ENCODE measurements at regions not wholly inside any gene's neighbourhood (a gene's known extent, or its start where the extent isn't known, plus 50 kb on each side); places are given as distances from the start of the nearest gene placed in this dataset.

GRCh38 chr2:16402891-16403290, 262.7 kb downstream of the CYRIA start:
- no peak for TF ChIP-seq CTCF (conservative IDR thresholded peaks at IDR 0.05)
- H3K4me1 Mint-ChIP-seq (ENCODE audit: unreplicated experiment), result peaks cover 52% of the 10 kb centered on the region
- no peak overlapping the region for H3K4me3 Mint-ChIP-seq
- DNase-seq (ENCODE audit: extremely low spot score, unreplicated experiment), result no peak
- H3K27me3 Mint-ChIP-seq, result no peaks in the 10 kb centered on the region
- H3K27ac Mint-ChIP-seq, result no peak overlapping the region
- no peaks in the 10 kb centered on the region for H3K36me3 Mint-ChIP-seq
- H3K9me3 Mint-ChIP-seq, result peaks cover 3% of the 10 kb centered on the region

DNA sequence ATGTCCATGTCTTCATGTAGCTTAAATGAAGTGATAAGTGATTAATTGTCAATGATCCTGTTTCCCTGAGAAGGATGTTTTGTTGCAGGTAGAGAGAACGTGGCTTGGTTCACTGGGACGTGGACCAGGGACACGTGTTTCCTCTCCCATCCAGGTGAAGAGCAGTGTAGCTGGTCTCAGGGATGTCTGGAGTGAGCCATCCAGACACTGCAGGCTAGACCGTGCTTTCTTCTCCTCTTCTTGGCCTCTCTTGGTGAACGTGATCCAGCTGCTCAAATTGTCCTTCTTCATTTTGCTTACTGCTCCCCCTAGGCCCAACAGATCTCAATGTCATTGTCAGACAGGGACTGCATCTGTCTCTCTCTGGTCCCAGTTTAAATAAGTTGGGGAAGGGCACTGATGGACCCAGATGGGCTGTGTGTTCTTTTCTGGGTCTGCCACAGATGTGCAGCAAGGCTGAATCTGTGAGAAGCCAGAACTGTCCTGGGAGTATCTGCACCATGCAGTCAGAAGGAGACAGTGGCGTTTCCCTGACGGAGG, 263.8 kb downstream of the CYRIA start:
- Mint-ChIP-seq H3K36me3 (no peaks in the 10 kb centered on the region), H3K27ac (no peak overlapping the region), H3K27me3 (no peaks in the 10 kb centered on the region), H3K4me3 (no peak overlapping the region), H3K9me3 (peaks cover 10% of the 10 kb centered on the region), H3K4me1 (ENCODE audit: unreplicated experiment) (peaks cover 42% of the 10 kb centered on the region)
- DNase-seq (ENCODE audit: extremely low spot score, unreplicated experiment), result no peak
- no peak for TF ChIP-seq CTCF (conservative IDR thresholded peaks at IDR 0.05)

DNA sequence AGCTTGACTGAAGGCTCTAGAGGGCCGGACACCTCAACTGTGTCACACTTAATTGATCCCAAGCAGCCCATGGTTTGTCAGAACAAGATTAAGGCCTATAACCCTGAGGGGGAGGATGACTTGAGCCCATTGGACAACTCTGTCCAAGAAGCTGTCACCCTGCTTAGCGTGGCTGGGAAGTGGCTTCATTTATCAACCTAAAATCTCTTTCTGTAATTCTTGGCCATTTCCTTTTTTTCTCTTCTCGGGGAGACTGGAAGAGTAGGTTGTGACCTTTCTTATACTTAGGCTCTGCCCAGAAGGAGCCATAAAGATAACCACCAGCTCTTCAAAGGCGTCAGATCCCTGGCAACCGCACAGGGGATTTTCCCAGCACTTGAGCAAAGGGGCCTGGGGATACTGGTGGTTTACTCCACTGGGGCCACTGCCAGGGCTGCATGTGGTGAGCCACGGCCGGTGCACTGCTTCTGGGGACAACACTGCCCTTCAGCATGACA, 265.5 kb downstream of the CYRIA start:
- H3K4me3 Mint-ChIP-seq, result no peak overlapping the region
- no peaks in the 10 kb centered on the region for H3K36me3 Mint-ChIP-seq
- DNase-seq (ENCODE audit: extremely low spot score, unreplicated experiment), result no peak
- peaks cover 28% of the 10 kb centered on the region for H3K4me1 Mint-ChIP-seq (ENCODE audit: unreplicated experiment)
- no peak overlapping the region for H3K27ac Mint-ChIP-seq
- H3K27me3 Mint-ChIP-seq, result no peaks in the 10 kb centered on the region
- TF ChIP-seq CTCF (conservative IDR thresholded peaks at IDR 0.05), result no peak
- H3K9me3 Mint-ChIP-seq, result peaks cover 10% of the 10 kb centered on the region

DNA sequence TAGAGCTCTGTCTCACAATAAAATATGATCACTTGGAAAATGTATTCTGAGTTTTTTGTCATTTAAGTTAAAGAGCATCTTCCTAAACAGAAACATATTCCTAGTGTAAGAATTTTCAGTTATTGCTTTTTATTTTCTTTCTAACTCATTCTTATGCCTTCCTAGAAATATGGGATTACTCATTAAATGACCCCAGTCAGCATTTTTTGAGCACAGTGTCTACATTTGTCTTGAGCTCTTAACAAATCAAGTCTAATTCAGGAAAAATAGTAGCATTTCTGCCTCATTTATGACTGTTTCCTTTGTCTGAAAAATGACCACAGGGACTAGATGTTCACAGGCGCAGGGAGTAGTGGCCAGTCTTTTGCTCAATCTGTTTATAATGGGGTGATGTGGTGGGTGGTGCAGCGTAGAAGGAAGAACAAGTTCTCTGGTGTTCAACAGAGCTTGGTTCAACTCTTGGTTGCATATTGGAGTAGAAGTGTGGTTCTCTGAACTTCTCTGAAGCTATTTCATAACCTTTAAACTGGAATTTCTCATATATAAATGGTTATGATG, 267.1 kb downstream of the CYRIA start:
- H3K27me3 Mint-ChIP-seq, result no peaks in the 10 kb centered on the region
- H3K27ac Mint-ChIP-seq, result no peak overlapping the region
- H3K36me3 Mint-ChIP-seq, result no peaks in the 10 kb centered on the region
- DNase-seq (ENCODE audit: extremely low spot score, unreplicated experiment), result no peak
- H3K9me3 Mint-ChIP-seq, result peaks cover 10% of the 10 kb centered on the region
- TF ChIP-seq CTCF (conservative IDR thresholded peaks at IDR 0.05), result no peak
- H3K4me1 Mint-ChIP-seq (ENCODE audit: unreplicated experiment), result peaks cover 12% of the 10 kb centered on the region
- H3K4me3 Mint-ChIP-seq, result no peak overlapping the region

DNA sequence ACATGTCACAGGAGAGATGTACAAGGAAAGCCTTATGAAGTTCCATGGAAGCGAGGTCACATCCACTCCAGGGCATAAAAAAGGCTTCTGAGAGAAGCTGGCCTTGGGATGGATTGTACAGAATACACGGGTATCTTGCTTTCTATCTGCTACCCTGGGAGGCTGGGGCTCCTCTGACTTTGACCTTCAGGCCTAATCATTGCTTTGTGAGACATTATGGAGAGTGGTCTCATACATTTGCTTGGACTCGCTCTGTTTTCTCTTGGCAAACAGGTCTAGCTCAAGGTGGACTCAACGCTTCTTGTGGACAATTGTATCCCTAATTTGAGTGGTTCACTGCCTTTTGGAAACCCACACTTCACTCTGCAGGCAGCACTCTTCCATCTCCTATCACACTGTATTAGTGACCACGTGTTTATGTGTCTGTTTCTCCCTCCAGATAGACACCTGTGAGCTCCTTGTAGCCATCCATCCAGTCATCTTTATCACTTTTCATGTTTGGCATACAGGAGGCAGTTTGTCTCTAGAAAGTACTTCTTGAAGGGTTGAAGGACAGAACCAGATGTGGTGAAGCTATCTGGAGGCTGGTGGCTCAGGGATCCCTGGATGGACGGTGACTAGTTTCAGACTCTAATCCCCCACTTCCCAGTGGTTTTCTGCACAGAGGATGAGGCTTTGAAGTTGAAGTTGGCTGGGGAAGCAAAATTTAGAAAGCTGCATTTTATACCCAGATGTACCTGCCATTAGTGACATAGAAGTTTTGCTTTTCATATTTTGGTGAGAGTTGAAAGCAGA, 267.8 kb downstream of the CYRIA start:
- H3K36me3 Mint-ChIP-seq, result no peaks in the 10 kb centered on the region
- H3K27me3 Mint-ChIP-seq, result no peaks in the 10 kb centered on the region
- H3K4me1 Mint-ChIP-seq (ENCODE audit: unreplicated experiment), result peaks cover 12% of the 10 kb centered on the region
- no peak for DNase-seq (ENCODE audit: extremely low spot score, unreplicated experiment)
- no peak for TF ChIP-seq CTCF (conservative IDR thresholded peaks at IDR 0.05)
- peaks cover 10% of the 10 kb centered on the region for H3K9me3 Mint-ChIP-seq
- H3K4me3 Mint-ChIP-seq, result no peak overlapping the region
- no peak overlapping the region for H3K27ac Mint-ChIP-seq

All from type B pancreatic cell (in vitro differentiated cells).